Caco-2 (cell line): ENCODE measurements at regions not wholly inside any gene's neighbourhood (a gene's known extent, or its start where the extent isn't known, plus 50 kb on each side); places are given as distances from the start of the nearest gene placed in this dataset.

ENCODE experiments used
- BruUV-seq: library from RNA; stranded (reverse); fragments of 400-500 nt; replicated peaks from 2 replicates; lab custom pipeline; 2021; lab: Mats Ljungman, UMichigan
- CTCF ChIA-PET: fragments of 300-600 bp; sonication (Branson Sonifier 250); formaldehyde crosslinking; loops from one replicate; lab custom pipeline; 2022; ENCODE audit warnings: antibody characterized with exemption; lab: Charles Lee
- POLR2A ChIA-PET: fragments of 300-600 bp; sonication (Branson Sonifier 250); formaldehyde crosslinking; loops from one replicate; lab custom pipeline; 2022; ENCODE audit warnings: antibody characterized with exemption; lab: Charles Lee
- DNase-seq, 2 experiments: peaks; one replicate each; pipeline versions ENCODE4 v3.0.0 to v3.0.0-alpha.2; 2020 to 2022
- H3K27me3 ChIP-seq: replicated peaks from 2 replicates; pipeline ENCODE4 v1.6.0; 2011; ENCODE audit warnings: low read length; ENCODE audit not compliant: control insufficient read depth, insufficient read depth
- H3K36me3 ChIP-seq: 2 replicates; pipeline ENCODE4 v1.5.1; 2011; ENCODE audit warnings: low read length; ENCODE audit not compliant: control insufficient read depth, insufficient read depth
- H3K4me1 ChIP-seq: fragments of 250-450 bp; sonication (Bioruptor Pico); 2 replicates; pipeline ENCODE4 v1.5.1; 2020; ENCODE audit warnings: mild to moderate bottlenecking
- H3K4me3 ChIP-seq: 2 replicates; pipeline ENCODE4 v1.5.1; 2011; ENCODE audit warnings: low read depth, mild to moderate bottlenecking, control low read depth, low read length
- H3K9me3 ChIP-seq: fragments of 250-450 bp; sonication (Bioruptor Pico); 2 replicates; pipeline ENCODE4 v1.5.1; 2020; ENCODE audit warnings: mild to moderate bottlenecking, moderate library complexity
- H3K27ac Mint-ChIP-seq: one replicate; pipeline ENCODE4 v1.8.0; 2022; ENCODE audit warnings: mixed read lengths; ENCODE audit not compliant: unreplicated experiment
- H3K27me3 Mint-ChIP-seq: one replicate; pipeline ENCODE4 v1.8.0; 2022; ENCODE audit warnings: mixed read lengths; ENCODE audit not compliant: insufficient read depth, unreplicated experiment
- H3K36me3 Mint-ChIP-seq: one replicate; pipeline ENCODE4 v1.8.0; 2022; ENCODE audit warnings: mild to moderate bottlenecking, mixed read lengths; ENCODE audit not compliant: insufficient read depth, unreplicated experiment
- H3K4me1 Mint-ChIP-seq: one replicate; pipeline ENCODE4 v1.8.0; 2022; ENCODE audit warnings: low read depth, mixed read lengths; ENCODE audit not compliant: unreplicated experiment
- H3K4me3 Mint-ChIP-seq: one replicate; pipeline ENCODE4 v1.8.0; 2022; ENCODE audit warnings: mild to moderate bottlenecking, moderate library complexity, mixed read lengths; ENCODE audit not compliant: unreplicated experiment
- H3K9me3 Mint-ChIP-seq: one replicate; pipeline ENCODE4 v1.8.0; 2022; ENCODE audit warnings: mixed read lengths; ENCODE audit not compliant: unreplicated experiment
- intact Hi-C: fragments of 100-400 bp; cut with micrococcal nuclease; formaldehyde crosslinking; loops from one replicate; pipeline ENCODE4 v1.10.0; 2022; ENCODE audit not compliant: unreplicated experiment
- TF ChIP-seq, protein P1 (sequence below), 2 experiments: fragments of 200-600 bp in 1 of 2; IDR thresholded peaks; 1 replicate in 1 of 2; 2 replicates in 1 of 2; pipeline versions ENCODE4 v1.5.1 to v1.8.0; 2011 to 2022; ENCODE audit warnings: antibody characterized with exemption in 1 of 2, control low read depth in 1 of 2, inconsistent platforms in 1 of 2, low read depth in 1 of 2, low read length in 1 of 2, mild to moderate bottlenecking in 1 of 2, moderate library complexity in 1 of 2; ENCODE audit not compliant: insufficient read depth in 1 of 2, severe bottlenecking in 1 of 2, unreplicated experiment in 1 of 2

DNA sequence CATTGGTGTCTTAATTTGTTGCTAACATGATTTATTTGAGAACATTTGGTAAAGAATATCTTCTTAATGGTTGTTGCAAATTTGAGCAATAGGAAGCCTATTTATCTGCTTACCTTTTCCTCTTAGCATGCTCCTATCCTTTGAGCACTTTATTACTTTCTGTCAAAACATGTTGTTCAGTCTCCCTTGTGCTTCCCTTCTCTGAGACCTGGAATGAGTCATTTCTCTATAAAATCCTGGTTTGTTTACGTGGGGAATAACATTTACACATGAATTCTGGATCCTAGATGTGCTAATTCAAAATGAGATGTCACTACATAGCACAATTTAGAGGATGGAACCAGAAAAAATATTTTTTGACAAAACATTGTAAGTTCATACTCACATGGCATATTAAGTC, 844.0 kb upstream of the LRFN5 start:
- Histone ChIP-seq H3K9me3 (peaks cover 17% of the 10 kb centered on the region), H3K4me1 (peaks cover 35% of the 10 kb centered on the region), H3K36me3 (no peaks in the 10 kb centered on the region), H3K4me3 (no peak overlapping the region), H3K27me3 (no peaks in the 10 kb centered on the region)
- Mint-ChIP-seq H3K4me1 (peaks cover 29% of the 10 kb centered on the region), H3K9me3 (peaks cover 42% of the 10 kb centered on the region), H3K36me3 (peaks cover 7% of the 10 kb centered on the region), H3K27me3 (no peaks in the 10 kb centered on the region), H3K4me3 (no peak overlapping the region), H3K27ac (no peak overlapping the region)
- TF ChIP-seq, protein P1, sequence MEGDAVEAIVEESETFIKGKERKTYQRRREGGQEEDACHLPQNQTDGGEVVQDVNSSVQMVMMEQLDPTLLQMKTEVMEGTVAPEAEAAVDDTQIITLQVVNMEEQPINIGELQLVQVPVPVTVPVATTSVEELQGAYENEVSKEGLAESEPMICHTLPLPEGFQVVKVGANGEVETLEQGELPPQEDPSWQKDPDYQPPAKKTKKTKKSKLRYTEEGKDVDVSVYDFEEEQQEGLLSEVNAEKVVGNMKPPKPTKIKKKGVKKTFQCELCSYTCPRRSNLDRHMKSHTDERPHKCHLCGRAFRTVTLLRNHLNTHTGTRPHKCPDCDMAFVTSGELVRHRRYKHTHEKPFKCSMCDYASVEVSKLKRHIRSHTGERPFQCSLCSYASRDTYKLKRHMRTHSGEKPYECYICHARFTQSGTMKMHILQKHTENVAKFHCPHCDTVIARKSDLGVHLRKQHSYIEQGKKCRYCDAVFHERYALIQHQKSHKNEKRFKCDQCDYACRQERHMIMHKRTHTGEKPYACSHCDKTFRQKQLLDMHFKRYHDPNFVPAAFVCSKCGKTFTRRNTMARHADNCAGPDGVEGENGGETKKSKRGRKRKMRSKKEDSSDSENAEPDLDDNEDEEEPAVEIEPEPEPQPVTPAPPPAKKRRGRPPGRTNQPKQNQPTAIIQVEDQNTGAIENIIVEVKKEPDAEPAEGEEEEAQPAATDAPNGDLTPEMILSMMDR (IDR thresholded peaks at IDR 0.05; ENCODE audit: insufficient read depth in 1 of 2, low read depth in 1 of 2, low read length in 1 of 2, severe bottlenecking in 1 of 2, unreplicated experiment in 1 of 2), result no peak
- intact Hi-C loops, result no loop called here
- no peak for DNase-seq
- BruUV-seq, result no TSS peak
- ChIA-PET POLR2A (no interaction called here), CTCF (no interaction called here)

DNA sequence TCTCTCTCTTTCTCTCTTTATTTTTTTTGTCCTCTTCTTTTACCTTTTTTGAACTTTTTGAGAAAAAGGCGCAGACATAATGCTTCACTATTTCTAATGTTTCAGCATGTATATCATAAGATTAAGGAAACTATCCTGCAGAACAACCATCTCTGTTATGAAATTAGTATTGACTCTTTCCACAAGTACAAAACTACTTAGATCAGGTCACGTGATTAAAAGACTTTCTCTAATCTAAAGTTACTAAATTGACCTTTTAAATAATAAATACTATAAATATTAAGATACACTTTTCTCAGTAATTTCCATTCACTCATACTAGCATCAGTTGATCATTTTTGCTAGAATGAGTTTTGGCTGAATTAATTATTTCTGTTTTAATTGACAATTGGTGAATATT, 844.5 kb upstream of the LRFN5 start:
- POLR2A ChIA-PET, result no interaction called here
- Mint-ChIP-seq H3K36me3 (peaks cover 12% of the 10 kb centered on the region), H3K27me3 (no peaks in the 10 kb centered on the region)

DNA sequence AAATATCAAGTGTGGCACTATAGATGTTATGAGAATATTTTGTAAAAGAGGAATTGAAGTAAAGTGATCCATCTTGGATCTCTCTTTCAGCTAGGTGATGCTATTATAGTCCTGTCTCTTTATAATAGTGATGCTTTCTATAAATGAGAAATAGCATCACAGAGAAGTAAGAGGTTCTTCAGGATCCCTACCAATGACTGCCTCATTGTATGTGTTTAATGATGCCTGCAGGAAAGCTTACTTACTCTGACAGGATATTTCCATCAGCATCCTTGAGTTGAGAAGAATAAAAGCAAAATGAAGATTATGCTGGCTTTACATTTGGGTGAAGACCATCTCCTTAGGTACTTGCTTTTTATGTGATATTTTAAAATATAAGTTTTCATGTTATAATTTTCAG, 846.0 kb upstream of the LRFN5 start:
- ChIA-PET CTCF (no interaction called here), POLR2A (no interaction called here)
- H3K4me3 Mint-ChIP-seq, result no peak overlapping the region
- TF ChIP-seq, protein P1 (IDR thresholded peaks at IDR 0.05; ENCODE audit: insufficient read depth in 1 of 2, low read depth in 1 of 2, low read length in 1 of 2, severe bottlenecking in 1 of 2, unreplicated experiment in 1 of 2), result no peak
- H3K4me3 ChIP-seq, result no peak overlapping the region
- no peak for DNase-seq
- peaks cover 35% of the 10 kb centered on the region for H3K4me1 Mint-ChIP-seq
- BruUV-seq, result no TSS peak
- peaks cover 28% of the 10 kb centered on the region for H3K9me3 ChIP-seq
- H3K36me3 Mint-ChIP-seq, result peaks cover 22% of the 10 kb centered on the region
- H3K36me3 ChIP-seq, result no peaks in the 10 kb centered on the region
- H3K27ac Mint-ChIP-seq, result no peak overlapping the region
- H3K27me3 ChIP-seq, result no peaks in the 10 kb centered on the region
- H3K4me1 ChIP-seq, result peaks cover 43% of the 10 kb centered on the region
- no peaks in the 10 kb centered on the region for H3K27me3 Mint-ChIP-seq
- H3K9me3 Mint-ChIP-seq, result peaks cover 56% of the 10 kb centered on the region
- intact Hi-C loops, result no loop called here

More for the DNA sequence above, 844.5 kb upstream of the LRFN5 start:
- Histone ChIP-seq H3K27me3 (no peaks in the 10 kb centered on the region), H3K9me3 (peaks cover 17% of the 10 kb centered on the region), H3K4me3 (no peak overlapping the region), H3K4me1 (peaks cover 38% of the 10 kb centered on the region), H3K36me3 (no peaks in the 10 kb centered on the region)
- H3K4me1 Mint-ChIP-seq, result peaks cover 34% of the 10 kb centered on the region
- no peak overlapping the region for H3K4me3 Mint-ChIP-seq
- no TSS peak for BruUV-seq
- intact Hi-C loops, result no loop called here
- DNase-seq, result no peak
- CTCF ChIA-PET, result no interaction called here
- H3K9me3 Mint-ChIP-seq, result peaks cover 47% of the 10 kb centered on the region
- TF ChIP-seq, protein P1 (IDR thresholded peaks at IDR 0.05; ENCODE audit: insufficient read depth in 1 of 2, low read depth in 1 of 2, low read length in 1 of 2, severe bottlenecking in 1 of 2, unreplicated experiment in 1 of 2), result no peak
- no peak overlapping the region for H3K27ac Mint-ChIP-seq
